ENCODE measurements at regions not wholly inside any gene's neighbourhood (a gene's known extent, or its start where the extent isn't known, plus 50 kb on each side); places are given as distances from the start of the nearest gene placed in this dataset.

DNA sequence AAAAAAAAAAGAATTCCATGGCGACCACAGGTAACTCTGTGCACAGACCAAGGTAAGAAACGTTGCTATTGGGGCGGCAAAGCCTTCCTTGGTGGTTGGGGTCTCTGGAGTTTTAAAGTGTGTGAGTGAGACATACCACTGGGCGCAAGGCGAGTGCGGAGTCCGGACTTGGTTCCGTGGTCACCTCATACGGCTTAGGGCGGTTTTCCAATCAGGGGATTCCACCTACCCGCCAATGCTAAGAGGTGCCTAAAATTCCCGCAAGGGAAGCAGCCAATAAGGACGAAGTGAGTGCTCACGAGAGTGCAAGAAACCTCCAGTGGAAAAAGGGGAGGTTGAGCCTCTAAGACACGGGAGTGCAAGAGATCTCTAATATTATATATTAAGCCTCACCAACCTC is 68.6 kb upstream of the PRSS16 start:
- Histone ChIP-seq H3K79me2 (no peaks in the 10 kb centered on the region), H2AFZ (no peak overlapping the region), H3K4me1 (no peaks in the 10 kb centered on the region), H3K36me3 (ENCODE audit: control insufficient read depth, insufficient read depth, low read length) (no peaks in the 10 kb centered on the region), H3K9me3 (ENCODE audit: control insufficient read depth, low read length) (no peaks in the 10 kb centered on the region), H3K27ac (no peak overlapping the region), H3K4me3 (ENCODE audit: low read depth, low read length) (peak overlapping the region; percentile 100), H3K27me3 (ENCODE audit: control insufficient read depth, insufficient read depth, low read length) (no peaks in the 10 kb centered on the region), H3K4me2 (ENCODE audit: low read length) (peak overlapping the region; percentile 100), H3K9ac (no peak overlapping the region)
- TF ChIP-seq, protein P1, sequence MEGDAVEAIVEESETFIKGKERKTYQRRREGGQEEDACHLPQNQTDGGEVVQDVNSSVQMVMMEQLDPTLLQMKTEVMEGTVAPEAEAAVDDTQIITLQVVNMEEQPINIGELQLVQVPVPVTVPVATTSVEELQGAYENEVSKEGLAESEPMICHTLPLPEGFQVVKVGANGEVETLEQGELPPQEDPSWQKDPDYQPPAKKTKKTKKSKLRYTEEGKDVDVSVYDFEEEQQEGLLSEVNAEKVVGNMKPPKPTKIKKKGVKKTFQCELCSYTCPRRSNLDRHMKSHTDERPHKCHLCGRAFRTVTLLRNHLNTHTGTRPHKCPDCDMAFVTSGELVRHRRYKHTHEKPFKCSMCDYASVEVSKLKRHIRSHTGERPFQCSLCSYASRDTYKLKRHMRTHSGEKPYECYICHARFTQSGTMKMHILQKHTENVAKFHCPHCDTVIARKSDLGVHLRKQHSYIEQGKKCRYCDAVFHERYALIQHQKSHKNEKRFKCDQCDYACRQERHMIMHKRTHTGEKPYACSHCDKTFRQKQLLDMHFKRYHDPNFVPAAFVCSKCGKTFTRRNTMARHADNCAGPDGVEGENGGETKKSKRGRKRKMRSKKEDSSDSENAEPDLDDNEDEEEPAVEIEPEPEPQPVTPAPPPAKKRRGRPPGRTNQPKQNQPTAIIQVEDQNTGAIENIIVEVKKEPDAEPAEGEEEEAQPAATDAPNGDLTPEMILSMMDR (IDR thresholded peaks at IDR 0.05) = no peak

DNA sequence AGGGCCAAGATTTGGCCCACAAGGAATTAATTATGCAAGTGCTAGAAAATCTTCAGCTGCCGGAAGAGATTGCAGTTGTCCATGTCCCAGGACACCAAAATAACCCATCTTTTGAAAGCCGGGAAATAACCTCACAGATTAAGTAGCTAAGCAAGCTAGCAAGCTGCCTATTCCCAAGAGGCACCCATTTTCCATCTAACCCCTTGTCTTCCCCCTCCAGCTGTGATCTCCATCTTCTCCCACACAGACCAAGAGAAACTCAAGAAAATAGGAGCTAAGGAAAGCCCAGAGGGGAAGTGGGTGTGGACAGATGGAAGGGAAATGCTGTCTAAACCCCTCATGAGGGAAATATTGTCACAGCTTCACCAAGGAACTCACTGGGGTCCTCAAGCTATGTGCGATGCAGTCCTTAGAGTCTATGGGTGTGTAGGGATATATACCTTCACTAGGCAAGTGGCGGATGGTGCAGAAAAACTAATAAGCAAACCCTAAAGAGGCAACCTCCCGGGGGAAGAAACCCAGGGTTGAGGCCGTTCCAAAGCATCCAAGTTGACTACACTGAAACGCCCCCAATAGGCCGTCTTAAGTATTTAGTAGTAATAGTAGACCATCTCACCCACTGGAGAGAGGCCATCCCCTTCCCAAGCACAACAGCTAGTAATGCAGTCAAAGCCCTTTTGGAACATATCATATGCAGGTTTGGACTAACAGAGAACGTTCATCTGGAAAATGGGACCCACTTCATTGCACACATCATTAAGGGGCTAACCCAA is 64.3 kb upstream of the PRSS16 start:
- H3K27me3 ChIP-seq (ENCODE audit: control insufficient read depth, insufficient read depth, low read length) = no peaks in the 10 kb centered on the region
- H3K9me3 ChIP-seq (ENCODE audit: control insufficient read depth, low read length) = no peaks in the 10 kb centered on the region
- no peak overlapping the region for H3K9ac ChIP-seq
- H2AFZ ChIP-seq = no peak overlapping the region
- no peak overlapping the region for H3K27ac ChIP-seq
- H3K4me2 ChIP-seq (ENCODE audit: low read length) = no peak overlapping the region
- H3K4me3 ChIP-seq (ENCODE audit: low read depth, low read length) = no peak overlapping the region
- no peaks in the 10 kb centered on the region for H3K79me2 ChIP-seq
- H3K36me3 ChIP-seq (ENCODE audit: control insufficient read depth, insufficient read depth, low read length) = no peaks in the 10 kb centered on the region
- peaks cover 3% of the 10 kb centered on the region for H3K4me1 ChIP-seq
- TF ChIP-seq, protein P1 (IDR thresholded peaks at IDR 0.05) = no peak

DNA sequence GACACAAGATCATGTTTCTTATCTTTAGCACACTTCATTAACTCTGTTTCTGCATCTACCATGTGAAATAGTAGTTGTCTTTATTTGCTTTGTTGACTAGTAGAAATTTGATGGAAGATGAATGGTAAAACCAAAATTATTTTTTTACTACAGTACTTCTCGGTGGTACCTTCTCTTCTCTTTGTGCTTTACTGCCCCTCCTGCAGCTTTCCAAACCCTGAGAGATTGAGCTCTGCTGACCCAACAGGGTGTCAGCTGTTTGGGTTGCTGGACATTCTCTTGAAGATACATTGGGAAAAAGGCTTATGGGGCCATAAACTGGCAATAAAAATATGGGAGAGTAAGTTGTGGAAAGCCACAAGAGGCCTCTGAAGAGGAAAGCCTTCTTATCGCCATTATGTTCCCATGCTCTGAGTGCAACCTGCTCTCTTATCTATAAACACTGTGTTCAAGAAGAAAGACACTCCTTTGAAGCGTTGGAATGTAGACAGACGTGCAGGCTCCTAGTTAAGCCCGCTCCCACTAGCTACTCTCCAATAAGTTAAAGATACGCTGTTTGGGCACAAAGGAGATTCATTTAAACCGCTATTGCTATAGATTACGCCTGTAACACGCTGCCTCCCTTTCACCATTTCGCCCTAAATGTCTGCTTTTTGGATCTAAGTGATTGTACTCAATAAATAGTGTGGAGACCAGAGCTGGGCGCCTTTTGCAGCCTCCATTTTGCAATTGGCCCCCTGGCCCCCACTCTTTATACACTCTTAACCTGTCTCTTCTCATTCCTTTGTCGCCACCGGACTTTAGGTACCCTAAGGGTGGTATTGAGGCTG is 60.1 kb upstream of the PRSS16 start:
- H3K27ac ChIP-seq = peak overlapping the region; percentile 73
- H3K9ac ChIP-seq = no peak overlapping the region
- no peaks in the 10 kb centered on the region for H3K79me2 ChIP-seq
- H3K36me3 ChIP-seq (ENCODE audit: control insufficient read depth, insufficient read depth, low read length) = no peaks in the 10 kb centered on the region
- TF ChIP-seq, protein P1 (IDR thresholded peaks at IDR 0.05) = no peak
- H3K27me3 ChIP-seq (ENCODE audit: control insufficient read depth, insufficient read depth, low read length) = no peaks in the 10 kb centered on the region
- peak overlapping the region; percentile 94 for H3K4me2 ChIP-seq (ENCODE audit: low read length)
- no peaks in the 10 kb centered on the region for H3K9me3 ChIP-seq (ENCODE audit: control insufficient read depth, low read length)
- peak overlapping the region; percentile 91 for H2AFZ ChIP-seq
- H3K4me3 ChIP-seq (ENCODE audit: low read depth, low read length) = peak overlapping the region; percentile 82
- peaks cover 3% of the 10 kb centered on the region for H3K4me1 ChIP-seq

DNA sequence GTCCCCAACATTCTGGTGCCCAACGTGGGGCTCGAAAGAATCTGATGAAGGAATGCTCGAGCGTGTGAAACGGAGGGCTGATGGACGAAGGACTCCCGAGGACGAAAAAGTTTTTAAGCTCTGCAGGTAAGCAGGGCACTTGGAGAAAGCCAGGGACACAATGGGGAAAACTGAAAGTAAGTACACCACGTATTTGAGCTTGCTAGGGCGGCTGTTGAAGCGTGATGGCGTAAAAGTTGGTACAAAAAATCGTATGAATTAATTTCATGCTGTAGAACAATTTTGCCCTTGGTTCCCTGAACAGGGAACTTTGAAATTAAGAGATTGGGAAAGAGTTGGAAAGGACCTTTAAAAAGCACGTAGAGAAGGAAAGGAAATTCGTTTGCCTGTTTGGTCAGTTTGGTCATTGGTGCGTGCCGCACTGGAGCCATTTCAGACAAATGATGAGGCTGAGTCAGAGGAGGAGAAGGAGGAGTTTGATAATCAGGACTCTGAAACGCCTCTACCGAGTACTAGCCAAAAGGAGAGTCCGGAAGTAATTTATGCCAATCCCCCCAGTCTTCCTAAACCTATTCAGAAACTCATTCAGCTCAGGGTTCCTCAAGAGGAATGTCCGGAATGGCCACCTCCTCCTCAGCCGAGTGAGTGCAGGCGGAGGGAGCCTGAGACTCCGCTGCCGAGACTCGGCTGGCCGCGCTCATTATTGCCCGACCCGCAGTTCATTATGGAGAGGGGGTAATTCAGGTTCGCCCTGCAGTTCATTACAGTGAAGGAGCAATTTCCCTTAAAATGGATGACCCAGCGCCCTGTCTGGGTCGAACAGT is 59.2 kb upstream of the PRSS16 start:
- H3K79me2 ChIP-seq = no peaks in the 10 kb centered on the region
- H3K27me3 ChIP-seq (ENCODE audit: control insufficient read depth, insufficient read depth, low read length) = no peaks in the 10 kb centered on the region
- peak overlapping the region; percentile 73 for H3K27ac ChIP-seq
- peaks cover 3% of the 10 kb centered on the region for H3K4me1 ChIP-seq
- peak overlapping the region; percentile 82 for H3K4me3 ChIP-seq (ENCODE audit: low read depth, low read length)
- peak overlapping the region; percentile 91 for H2AFZ ChIP-seq
- H3K36me3 ChIP-seq (ENCODE audit: control insufficient read depth, insufficient read depth, low read length) = no peaks in the 10 kb centered on the region
- H3K4me2 ChIP-seq (ENCODE audit: low read length) = peak overlapping the region; percentile 94
- TF ChIP-seq, protein P1 (IDR thresholded peaks at IDR 0.05) = no peak
- H3K9me3 ChIP-seq (ENCODE audit: control insufficient read depth, low read length) = no peaks in the 10 kb centered on the region
- H3K9ac ChIP-seq = no peak overlapping the region

Data from parathyroid adenoma (tissue), 2 donors.